ENCODE measurements at regions not wholly inside any gene's neighbourhood (a gene's known extent, or its start where the extent isn't known, plus 50 kb on each side); places are given as distances from the start of the nearest gene placed in this dataset.

DNA sequence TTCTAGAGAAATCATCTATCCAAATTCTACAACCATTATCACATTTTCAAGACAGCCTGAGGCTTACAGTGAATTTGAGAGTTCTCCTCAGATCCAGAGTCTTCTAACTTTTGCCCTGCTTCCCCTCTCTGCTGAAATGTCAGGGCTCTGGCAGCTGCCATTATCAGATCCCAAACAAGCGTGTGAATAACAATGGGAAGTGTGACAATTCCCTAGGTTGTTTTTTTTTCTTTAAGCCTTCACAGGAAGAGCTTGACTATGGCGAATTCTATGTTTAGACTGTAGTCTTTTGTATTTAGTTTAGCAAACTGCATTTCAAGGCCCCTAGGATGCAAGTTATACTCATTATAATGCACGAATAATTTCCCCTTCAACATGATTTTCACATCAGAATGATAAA lies 61.3 kb upstream of the KDR start:
- Histone ChIP-seq H3K9ac (ENCODE audit: low read length) (no peak overlapping the region), H3K4me2 (ENCODE audit: low read length) (no peak overlapping the region), H2AFZ (ENCODE audit: low read depth, low read length) (no peak overlapping the region), H3K27ac (ENCODE audit: low read length) (no peak overlapping the region), H3K9me3 (ENCODE audit: insufficient read depth, low read length) (no peaks in the 10 kb centered on the region), H4K20me1 (ENCODE audit: insufficient read depth, low read length) (no peaks in the 10 kb centered on the region), H3K36me3 (replicated peaks; ENCODE audit: low read depth, low read length) (no peaks in the 10 kb centered on the region), H3K27me3 (ENCODE audit: low read depth, low read length) (no peaks in the 10 kb centered on the region), H3K4me3 (ENCODE audit: low read length) (no peak overlapping the region), H3K79me2 (ENCODE audit: low read length) (no peaks in the 10 kb centered on the region), H3K4me1 (ENCODE audit: low read length) (no peaks in the 10 kb centered on the region)
- TF ChIP-seq EZH2phosphoT487 (IDR thresholded peaks at IDR 0.05; ENCODE audit: low read depth): no peak
- TF ChIP-seq, protein P1, sequence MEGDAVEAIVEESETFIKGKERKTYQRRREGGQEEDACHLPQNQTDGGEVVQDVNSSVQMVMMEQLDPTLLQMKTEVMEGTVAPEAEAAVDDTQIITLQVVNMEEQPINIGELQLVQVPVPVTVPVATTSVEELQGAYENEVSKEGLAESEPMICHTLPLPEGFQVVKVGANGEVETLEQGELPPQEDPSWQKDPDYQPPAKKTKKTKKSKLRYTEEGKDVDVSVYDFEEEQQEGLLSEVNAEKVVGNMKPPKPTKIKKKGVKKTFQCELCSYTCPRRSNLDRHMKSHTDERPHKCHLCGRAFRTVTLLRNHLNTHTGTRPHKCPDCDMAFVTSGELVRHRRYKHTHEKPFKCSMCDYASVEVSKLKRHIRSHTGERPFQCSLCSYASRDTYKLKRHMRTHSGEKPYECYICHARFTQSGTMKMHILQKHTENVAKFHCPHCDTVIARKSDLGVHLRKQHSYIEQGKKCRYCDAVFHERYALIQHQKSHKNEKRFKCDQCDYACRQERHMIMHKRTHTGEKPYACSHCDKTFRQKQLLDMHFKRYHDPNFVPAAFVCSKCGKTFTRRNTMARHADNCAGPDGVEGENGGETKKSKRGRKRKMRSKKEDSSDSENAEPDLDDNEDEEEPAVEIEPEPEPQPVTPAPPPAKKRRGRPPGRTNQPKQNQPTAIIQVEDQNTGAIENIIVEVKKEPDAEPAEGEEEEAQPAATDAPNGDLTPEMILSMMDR (IDR thresholded peaks at IDR 0.05; ENCODE audit: low read depth, low read length): no peak

GRCh38 chr4:55214172-55214571 lies 88.8 kb upstream of the KDR start:
- Histone ChIP-seq H4K20me1 (ENCODE audit: insufficient read depth, low read length) (no peaks in the 10 kb centered on the region), H3K9me3 (ENCODE audit: insufficient read depth, low read length) (no peaks in the 10 kb centered on the region), H3K4me1 (ENCODE audit: low read length) (peaks cover 11% of the 10 kb centered on the region), H2AFZ (ENCODE audit: low read depth, low read length) (peak overlapping the region; percentile 54; the same call in 1 of the 2 replicates), H3K4me2 (ENCODE audit: low read length) (no peak overlapping the region), H3K4me3 (ENCODE audit: low read length) (no peak overlapping the region), H3K9ac (ENCODE audit: low read length) (no peak overlapping the region), H3K36me3 (replicated peaks; ENCODE audit: low read depth, low read length) (no peaks in the 10 kb centered on the region), H3K79me2 (ENCODE audit: low read length) (no peaks in the 10 kb centered on the region), H3K27ac (ENCODE audit: low read length) (no peak overlapping the region), H3K27me3 (ENCODE audit: low read depth, low read length) (no peaks in the 10 kb centered on the region)
- TF ChIP-seq EZH2phosphoT487 (IDR thresholded peaks at IDR 0.05; ENCODE audit: low read depth): no peak
- TF ChIP-seq, protein P1 (IDR thresholded peaks at IDR 0.05; ENCODE audit: low read depth, low read length): no peak

DNA sequence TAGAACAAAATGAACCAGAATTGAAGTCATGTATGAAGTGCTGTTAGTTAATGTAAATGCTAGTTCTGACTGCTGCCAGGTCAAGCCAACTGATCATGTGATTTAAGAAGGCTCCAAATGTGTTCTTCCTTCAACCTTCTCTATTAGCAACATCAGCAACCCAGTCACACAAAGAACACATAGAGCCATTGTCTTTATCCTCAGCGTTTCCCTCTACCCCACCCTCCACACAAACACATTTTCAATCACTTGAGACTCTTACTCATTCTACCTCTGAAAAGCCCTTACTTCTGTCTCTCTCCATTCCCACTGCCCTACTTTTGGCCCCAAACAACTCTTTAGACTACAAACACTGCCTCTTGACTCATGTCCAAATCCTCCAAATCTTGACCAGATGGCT lies 89.7 kb upstream of the KDR start:
- no peaks in the 10 kb centered on the region for H3K27me3 ChIP-seq (ENCODE audit: low read depth, low read length)
- no peaks in the 10 kb centered on the region for H3K36me3 ChIP-seq (replicated peaks; ENCODE audit: low read depth, low read length)
- H3K4me2 ChIP-seq (ENCODE audit: low read length): no peak overlapping the region
- peaks cover 11% of the 10 kb centered on the region for H3K4me1 ChIP-seq (ENCODE audit: low read length)
- H3K79me2 ChIP-seq (ENCODE audit: low read length): no peaks in the 10 kb centered on the region
- TF ChIP-seq, protein P1 (IDR thresholded peaks at IDR 0.05; ENCODE audit: low read depth, low read length): no peak
- no peak for TF ChIP-seq EZH2phosphoT487 (IDR thresholded peaks at IDR 0.05; ENCODE audit: low read depth)
- no peak overlapping the region for H3K4me3 ChIP-seq (ENCODE audit: low read length)
- H3K9ac ChIP-seq (ENCODE audit: low read length): no peak overlapping the region
- no peak overlapping the region for H3K27ac ChIP-seq (ENCODE audit: low read length)
- H2AFZ ChIP-seq (ENCODE audit: low read depth, low read length): no peak overlapping the region
- H3K9me3 ChIP-seq (ENCODE audit: insufficient read depth, low read length): no peaks in the 10 kb centered on the region
- no peaks in the 10 kb centered on the region for H4K20me1 ChIP-seq (ENCODE audit: insufficient read depth, low read length)

- Histone ChIP-seq H3K27me3 (ENCODE audit: low read depth, low read length) (no peaks in the 10 kb centered on the region), H3K4me1 (ENCODE audit: low read length) (peaks cover 11% of the 10 kb centered on the region), H3K4me2 (ENCODE audit: low read length) (no peak overlapping the region), H2AFZ (ENCODE audit: low read depth, low read length) (no peak overlapping the region), H3K27ac (ENCODE audit: low read length) (no peak overlapping the region), H3K79me2 (ENCODE audit: low read length) (no peaks in the 10 kb centered on the region), H3K36me3 (replicated peaks; ENCODE audit: low read depth, low read length) (no peaks in the 10 kb centered on the region), H3K9me3 (ENCODE audit: insufficient read depth, low read length) (no peaks in the 10 kb centered on the region), H3K9ac (ENCODE audit: low read length) (no peak overlapping the region), H3K4me3 (ENCODE audit: low read length) (no peak overlapping the region), H4K20me1 (ENCODE audit: insufficient read depth, low read length) (no peaks in the 10 kb centered on the region)
- TF ChIP-seq, protein P1 (IDR thresholded peaks at IDR 0.05; ENCODE audit: low read depth, low read length): no peak
- no peak for TF ChIP-seq EZH2phosphoT487 (IDR thresholded peaks at IDR 0.05; ENCODE audit: low read depth)
These were observed 91.7 kb upstream of the KDR start for GRCh38 chr4:55216863-55217635.

Data from OCI-LY3 (cell line).